GM21723 (cell line): ENCODE measurements at regions not wholly inside any gene's neighbourhood (a gene's known extent, or its start where the extent isn't known, plus 50 kb on each side); places are given as distances from the start of the nearest gene placed in this dataset.

Experiments used
- ATAC-seq: cut with Tn5 transposase; IDR thresholded peaks from one replicate; pipeline ENCODE4 v1.9.1; 2021; ENCODE audit warnings: mild to moderate bottlenecking, moderate library complexity; ENCODE audit not compliant: unreplicated experiment

DNA sequence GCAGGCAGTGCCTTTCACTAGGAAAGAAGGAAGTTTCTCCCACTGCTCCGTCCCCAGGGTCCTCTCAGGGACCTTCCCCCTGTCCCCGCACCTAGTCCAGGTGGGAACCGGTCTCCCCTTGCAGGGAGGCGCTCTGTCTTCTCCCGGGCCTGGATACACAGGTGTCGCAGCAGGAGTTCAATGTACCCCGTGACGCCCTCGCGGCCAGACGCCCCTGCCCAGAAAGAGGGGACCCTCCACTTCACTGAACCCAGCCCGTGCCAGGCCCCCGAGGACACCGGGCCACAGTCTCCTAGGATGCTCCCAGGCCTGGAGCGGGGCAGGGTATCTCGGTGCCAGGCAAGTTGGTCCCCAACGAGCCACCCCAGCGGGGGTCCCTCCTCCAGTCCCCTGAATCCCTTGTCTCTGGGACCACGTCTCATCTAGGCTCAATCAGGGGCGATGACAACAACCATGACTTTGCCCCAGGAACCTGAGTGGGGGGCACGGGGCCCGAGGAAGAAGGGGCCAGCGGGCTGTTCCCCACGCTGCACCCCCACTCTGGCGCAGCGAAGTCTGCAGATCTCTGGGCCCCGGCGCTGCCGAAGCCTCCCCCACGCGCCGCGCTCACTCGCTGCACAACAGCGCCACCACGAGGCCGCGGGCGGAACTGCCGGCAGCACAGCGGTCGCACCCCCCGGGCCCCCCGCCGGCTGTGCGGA lies 103.0 kb downstream of the EDN3 start:
- ATAC-seq, result no peak

DNA sequence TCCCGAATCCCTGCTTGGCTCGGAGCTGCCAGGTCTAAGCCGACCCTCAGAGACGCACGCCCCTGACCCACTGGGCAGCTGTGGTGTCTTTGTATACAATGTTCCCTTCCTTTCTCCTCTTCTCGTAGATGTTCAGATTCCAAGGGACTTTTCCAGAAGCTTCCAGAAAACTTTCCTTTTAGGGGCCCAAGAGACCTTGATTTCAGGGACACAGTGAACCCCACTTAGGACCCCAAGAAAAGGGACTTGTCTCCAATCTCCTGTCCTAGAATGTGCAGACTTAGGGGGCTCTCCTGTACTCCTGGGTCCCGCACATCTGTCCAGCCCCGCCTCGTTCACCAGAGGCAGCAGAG lies 103.5 kb downstream of the EDN3 start:
- no peak for ATAC-seq

DNA sequence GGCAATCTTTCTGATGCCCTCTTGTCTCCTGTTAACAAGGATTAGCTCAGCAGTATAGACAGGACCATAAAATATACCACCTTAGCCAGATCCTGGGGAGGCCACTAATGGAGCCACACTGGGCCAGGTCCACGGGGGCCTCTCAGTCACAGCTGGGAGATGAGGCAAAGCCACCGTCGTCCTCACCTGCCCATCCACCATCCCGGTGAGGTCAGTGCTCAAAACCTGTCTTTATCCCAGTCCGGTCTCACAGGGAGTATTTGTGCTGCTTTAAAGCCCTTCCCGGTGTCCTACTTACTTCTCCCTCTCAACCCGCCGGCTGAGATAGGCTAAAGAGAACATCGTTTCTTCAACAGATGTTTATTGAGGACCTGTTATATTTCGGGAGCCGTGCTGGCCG lies 104.3 kb downstream of the EDN3 start:
- ATAC-seq, result no peak

DNA sequence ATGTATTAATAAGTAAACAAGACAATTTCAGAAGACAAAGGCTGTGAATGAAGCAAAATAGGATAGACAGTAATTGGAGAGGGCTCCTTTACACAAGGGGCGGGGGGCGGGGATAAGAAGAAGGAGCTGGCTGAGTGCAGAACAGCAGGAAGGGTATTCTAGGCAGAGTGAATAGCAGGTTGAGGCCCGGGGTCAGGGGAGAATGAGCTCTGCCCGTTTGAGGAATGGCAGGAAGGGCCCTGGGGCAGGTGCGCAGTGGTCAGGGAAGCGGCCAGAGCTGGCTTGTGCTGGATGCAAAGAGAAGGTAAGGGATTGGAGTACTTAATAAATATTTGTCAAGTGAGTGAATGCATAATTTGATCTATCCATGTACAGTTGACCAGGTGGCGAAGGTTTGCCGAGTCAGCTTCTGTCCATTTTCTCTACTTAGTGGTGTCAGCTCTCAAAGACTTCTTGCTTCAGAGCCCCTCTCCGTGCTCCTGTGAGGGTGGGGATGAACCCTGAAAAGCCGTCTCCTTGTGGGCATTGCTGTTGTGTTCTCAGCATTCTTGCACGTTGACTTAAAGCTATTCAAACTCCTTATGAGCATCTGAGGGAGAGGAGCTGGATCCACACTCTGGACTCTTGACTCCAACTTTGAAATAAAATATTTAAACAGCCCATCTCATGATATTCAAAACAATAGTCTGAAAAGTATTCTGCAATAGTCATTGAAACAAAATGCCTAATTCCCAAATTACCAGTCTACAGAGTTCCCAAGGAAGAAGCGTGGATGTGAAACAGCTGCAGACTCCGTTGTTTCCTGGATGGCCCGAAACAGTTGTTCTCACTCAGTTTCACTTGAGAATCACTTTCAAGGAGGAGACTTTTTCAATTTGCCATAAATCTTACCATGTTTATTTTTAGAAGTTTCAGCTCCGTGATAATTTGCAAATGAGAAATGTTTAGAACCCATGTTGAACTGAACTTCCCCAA lies 105.1 kb downstream of the EDN3 start:
- ATAC-seq, result no peak

DNA sequence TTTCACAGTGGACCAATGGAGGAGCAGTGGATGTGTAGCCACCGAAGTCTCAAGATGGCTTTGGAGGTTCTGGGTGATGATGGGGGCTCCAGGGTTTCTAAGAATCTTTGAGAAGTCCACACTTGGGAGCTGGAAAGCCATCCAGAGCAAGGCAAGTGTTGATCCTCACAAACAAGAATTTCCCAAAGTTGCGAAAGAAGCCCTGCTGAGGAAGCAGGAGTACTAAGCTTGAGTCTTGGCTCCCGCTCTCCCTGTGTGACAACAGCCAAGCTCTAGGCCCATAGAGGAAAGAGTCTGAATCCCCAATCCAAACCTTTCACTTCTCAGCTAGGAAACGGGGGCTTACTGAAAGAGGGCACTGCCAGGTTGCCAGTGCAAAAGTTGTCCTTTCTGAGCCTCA lies 106.0 kb downstream of the EDN3 start:
- ATAC-seq, result no peak

DNA sequence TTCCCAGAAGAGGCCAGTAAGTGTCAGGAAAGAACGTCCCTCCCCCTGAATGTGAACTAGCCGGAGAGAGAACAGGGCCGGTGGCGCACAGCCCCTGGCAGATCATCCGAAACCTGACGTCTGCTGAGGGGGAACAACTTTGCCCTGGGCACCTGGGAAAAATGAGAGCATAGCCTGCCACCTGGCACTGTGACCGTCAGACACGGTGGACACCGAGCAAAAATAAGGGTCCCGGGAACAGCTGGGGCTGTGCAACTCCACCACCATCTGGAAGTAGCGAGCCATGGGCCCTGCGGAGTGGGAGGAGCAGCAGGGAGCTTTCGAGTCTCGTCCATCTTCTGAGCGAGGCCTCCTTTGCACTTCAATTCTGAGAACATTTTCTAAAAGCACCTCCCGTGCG lies 110.8 kb downstream of the EDN3 start:
- no peak for ATAC-seq

DNA sequence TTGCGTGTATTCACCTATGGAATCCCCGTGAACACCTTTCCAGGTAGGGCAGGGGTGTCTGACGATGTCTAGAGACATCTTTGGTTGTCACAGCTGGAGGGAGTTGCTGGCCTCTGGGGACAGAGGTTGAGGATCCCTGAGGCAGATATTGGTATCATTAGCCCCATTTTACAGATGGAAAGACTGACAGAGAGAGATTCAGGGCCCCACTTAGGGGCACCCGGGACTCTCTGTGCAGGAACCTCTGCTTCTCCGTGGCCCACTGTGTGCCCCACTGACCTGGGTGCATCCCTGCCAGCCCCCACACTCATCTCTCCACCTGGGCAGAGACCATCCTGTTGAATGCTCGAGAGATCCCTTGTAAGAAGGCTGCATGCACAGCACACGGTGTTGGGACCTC lies 111.2 kb downstream of the EDN3 start:
- ATAC-seq, result no peak

DNA sequence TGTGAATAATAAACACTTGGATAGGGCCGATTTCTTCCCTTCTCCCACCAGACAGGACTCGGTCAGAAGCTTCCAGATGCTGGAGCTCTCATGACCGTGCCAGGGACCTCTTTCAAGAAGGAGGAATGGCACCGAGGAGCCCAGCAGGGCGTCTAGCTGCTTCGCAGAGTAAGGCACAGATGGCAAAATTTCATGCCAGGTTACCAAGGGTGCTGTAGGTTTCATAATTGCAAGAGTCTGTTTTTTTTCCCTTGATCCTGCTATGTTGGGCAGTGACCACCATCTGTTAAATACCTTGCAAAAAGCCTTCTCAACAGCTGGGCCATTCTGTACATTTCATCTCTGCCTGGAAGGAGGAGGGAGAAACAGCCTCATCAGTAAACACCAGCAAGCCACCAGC lies 111.8 kb downstream of the EDN3 start:
- no peak for ATAC-seq

DNA sequence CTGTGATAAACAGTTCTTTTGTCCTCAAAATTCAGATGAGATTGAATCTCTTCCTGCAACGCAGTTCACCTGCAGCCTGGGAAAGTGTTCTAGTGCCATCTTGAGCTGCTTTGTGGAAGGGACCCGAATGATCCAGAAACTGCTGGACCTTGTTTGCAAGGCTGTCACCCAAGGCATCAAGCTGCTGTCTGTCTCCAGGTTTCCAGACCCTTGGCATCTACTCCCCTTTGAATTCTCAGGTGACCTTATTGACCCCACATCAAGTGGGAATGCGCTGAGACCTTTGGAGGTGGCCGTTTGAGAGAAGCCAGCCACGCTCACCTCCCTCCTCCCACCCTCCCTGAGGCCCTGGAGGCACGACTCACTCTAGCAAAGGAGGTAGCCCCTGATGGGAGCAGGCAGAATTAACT lies 112.5 kb downstream of the EDN3 start:
- ATAC-seq, result no peak

DNA sequence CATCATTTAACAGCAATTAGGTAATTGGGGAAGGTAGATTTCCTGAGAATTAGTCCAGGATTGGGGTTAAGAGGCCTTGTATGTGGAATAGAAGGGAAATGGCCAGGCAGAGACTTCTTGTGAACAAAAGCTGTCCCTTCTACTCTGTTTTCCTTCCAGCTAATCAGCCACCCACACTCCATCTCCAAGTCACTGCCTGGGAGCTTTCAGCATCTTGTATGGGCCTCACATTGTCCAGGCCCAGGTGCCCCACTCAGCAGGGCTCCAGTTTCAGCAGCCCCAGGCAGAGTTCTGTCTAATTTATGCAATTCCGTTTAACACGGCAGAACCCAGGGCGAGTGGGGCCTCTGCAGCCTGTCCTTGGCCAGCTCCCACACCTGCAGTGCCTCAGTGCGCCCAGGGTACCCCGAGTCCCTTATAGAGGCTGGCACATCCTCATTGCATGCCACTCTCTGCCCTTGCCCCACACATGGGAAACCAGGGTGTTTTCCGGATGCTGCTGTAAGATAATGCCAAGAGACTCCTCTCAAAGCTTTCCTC lies 113.0 kb downstream of the EDN3 start:
- ATAC-seq, result no peak

DNA sequence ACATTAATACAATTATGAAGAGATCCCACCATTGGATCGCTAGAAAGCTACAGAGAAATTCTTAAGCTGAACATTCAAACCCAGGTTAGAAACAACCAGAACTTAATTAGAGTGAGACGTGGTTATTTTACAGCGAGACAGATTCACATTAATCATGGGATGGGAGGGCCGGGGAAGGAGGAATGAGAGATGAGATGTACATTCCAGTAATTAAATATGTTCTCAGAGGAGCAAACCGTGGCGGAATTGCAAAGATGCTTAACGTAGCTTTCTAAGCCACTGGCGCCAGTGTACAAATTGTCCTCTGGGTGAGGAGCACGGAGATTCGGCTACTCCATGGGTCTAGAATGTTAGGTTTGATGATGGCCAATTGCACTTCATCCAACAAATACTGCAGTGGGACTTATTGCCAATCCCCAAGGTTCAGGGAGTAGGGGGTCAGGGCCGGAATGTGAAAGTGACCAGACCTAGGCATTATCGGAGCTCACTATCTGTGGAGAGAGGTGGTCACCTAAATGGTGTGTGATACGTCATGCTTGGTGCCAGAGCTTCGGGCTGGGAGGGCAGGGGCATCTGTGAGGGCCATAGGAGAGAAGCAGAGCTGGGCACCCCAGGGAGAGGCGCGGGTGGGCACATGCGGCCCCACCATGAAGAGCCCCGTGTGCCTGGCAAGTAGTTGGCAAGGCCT lies 114.7 kb downstream of the EDN3 start:
- no peak for ATAC-seq

DNA sequence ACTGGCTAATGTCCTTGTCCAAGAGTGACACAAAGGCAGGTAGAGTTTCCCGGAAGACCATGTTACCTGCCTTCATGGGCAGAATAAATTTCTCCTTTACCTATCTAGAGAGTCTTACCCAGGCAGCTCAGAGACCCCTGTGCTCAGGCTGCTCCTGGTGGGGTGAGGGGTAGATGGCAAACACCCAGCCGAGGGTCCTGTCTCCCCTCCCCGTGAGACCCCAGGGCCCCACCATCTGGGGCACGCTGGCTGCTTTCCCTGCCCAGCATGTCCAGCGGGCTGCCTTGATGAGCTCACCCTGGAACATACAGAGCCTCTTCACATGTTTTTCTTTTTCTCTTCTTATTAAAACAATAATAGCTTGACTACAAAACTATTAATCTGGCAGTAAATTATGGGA lies 116.5 kb downstream of the EDN3 start:
- no peak for ATAC-seq

DNA sequence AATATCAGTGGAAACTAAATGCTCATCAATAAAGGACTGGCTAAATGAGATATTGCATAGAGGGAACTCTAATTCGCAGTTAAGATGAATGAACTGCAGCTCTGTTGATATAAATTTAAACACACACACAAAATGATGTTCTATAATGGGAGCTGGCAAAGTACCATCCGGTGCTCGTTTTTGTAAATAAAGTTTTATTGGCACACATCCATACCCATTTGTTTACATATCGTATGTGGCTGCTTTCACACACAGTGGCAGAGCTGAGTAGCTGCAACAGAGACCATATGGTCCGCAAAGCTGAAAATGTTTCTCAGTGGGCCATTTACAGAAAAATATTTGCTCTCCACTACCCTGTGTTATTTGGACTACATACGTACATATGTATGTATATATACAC lies 120.7 kb downstream of the EDN3 start:
- no peak for ATAC-seq

DNA sequence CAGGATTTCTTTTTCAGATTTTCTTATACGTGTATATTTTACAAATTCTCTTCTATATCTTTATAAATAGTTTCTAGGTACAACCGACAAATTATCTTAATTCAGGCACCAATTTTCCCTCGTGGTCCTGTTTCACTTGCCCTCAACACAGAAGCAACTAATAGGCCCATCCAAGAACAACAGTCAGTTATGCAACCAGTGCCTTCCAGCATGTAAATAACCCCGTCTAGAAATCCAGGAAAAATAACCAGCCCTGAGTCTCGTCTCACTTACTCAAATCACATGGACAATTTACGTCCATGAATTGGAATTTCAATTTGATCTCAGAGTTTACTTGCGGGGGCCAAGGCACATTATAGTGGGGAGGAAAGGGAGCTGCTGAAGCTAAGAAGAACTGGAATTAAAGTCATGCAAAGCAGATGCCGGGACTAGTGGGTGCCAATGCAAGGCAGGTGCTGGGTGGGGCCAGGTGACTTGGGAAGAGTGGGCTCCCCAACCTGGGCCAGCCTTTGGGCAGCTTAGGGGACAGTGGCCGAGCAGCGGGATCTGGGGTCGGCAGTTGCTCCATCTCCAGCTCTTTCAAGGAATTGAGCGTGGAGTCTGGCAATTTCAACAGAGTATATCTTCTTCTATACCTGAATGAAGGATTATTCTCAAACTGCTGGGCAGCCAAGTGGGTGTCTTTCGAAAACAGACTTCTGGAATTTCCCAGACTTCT lies 121.7 kb downstream of the EDN3 start:
- ATAC-seq, result no peak

DNA sequence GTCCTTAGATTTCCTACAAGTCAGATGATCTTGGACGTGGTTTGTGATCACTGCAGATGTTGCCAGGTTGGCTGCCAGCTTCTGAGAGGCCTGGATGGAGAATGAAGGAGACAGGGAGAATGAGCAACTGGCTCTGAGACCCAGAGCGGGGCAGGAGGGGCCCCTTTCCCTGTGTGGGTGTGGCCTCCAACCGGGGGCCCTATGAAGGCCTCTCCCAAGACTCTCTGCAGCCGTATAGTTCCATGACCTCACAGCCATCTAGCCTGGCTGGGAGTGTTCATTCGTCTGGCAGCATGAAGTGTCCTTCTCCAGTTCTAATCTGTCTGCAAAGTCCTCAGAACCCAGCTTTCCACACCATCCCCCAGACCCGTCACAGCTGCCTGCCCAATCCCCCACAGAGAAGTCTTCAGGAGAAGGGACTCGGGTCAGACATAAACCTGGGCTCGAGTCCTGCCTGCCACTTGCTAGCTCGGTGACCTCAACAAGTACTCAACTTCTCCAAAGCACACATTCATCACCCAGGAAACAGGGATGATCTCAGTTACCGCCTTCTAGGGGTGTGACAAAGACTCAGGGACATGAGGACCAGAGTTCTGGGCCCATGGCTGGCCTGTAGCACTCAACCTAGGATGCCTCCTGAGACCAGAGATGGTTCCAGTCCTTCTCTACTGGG lies 122.6 kb downstream of the EDN3 start:
- ATAC-seq, result no peak

DNA sequence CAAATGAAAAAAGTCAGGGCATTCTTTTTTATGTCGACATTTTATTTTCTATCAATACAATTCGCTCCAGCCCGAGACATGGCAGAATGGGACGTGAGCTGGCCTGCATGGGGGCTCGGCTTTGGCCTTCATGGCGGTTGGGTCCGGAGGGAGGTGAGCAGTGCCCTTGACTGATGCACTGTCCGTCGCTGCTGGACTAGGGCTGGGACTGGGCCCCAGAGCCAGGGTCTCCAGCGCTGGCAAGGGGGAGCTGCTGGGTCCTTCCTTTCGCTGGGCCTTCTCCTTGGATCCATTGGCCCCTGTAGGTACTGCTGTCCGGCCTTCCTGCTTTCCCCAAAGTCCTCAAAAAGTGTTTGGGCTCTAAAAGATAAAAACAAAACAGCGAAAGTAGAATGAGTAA lies 124.6 kb downstream of the EDN3 start:
- ATAC-seq, result no peak

DNA sequence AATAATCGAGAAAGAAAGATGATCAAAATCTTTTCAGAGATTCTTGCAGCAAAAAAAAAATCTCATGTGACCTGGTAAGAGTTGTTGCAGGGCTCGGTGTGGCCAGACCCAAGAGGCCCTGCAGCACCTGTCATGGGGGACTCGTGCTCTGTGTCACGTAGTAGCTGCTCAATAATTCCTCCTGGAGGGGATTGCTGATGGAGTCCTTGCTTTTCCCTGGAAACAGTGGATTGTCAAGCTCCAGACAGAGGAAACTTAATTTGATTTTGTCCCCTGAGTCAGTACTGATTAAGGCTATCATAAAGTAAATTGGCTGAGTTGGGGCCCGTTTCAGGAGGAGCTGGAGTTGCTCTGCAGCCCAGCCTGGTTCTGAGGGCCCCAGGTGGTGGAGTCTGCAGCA lies 125.2 kb downstream of the EDN3 start:
- ATAC-seq, result no peak

DNA sequence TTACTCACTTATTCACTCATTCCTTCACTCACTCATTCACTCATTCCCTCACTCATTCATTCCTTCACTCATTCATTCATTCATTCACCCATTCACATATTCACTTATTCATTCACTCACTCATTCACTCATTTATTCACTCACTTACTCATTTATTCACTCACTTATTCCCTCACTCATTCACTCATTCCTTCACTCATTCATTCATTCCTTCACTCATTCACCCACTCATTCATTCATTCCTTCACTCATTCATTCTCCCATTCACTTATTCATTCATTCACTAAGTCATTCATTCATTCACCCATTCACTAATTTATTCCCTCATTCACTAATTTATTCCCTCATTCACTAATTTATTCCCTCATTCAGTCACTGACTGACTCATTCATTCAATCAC lies 127.6 kb downstream of the EDN3 start:
- ATAC-seq, result no peak

DNA sequence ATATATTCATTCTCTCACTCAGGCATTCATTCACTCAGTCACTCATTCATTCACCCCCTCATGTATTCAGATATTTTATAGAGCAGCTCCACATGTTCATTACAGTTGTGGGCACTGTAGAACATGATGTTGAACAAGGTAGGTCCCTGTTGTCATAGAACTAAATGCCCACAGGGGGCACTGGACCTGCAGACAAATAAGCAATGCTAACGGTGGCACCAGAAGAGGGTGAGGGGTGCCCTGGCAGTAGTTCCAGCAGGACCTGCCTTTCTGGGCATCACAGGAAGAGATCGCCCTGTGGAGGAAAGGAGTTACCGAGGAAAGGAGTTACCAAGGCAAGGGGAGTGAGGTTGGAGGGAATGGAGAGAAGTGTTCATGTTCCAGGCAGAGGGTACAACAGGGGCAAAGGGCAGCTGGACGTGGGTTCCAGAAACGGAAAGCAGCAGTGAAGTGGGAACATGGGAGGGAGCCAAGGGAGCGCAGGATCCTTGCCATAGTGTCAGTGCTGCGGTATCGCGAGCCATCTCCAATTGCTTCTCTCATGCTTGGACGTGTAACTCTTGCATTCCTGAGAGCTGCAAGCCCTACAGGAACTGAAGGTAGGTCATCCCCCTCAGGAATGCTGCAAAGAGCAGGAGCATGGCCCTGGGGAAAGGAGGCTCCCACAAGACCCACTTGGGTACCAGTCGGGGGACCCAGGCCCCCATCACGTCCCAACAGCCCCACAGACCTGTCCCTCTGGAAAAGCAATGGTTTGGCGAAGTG lies 128.2 kb downstream of the EDN3 start:
- ATAC-seq, result no peak

DNA sequence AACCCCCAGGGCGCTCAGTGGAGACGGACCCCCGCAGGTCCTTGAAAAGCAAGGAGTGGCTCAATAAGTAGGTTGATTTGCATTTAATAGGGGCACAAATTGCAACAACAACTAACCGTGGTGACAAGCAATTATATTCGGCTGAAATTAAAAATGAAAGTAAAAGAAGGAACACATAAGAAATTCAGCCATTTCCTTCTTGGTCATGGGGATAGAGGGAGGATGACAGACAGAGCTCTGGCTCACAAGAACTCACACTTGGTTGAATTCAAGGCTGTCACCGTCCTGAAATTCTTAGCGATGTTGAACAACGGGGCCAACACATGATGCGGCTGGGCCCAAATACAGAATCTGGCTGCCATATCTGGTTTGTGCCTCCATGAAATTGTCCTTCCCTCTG lies 129.0 kb downstream of the EDN3 start:
- ATAC-seq, result no peak
